ENCODE measurements at regions not wholly inside any gene's neighbourhood (a gene's known extent, or its start where the extent isn't known, plus 50 kb on each side); places are given as distances from the start of the nearest gene placed in this dataset.

- TF ChIP-seq POLR2A (IDR thresholded peaks at IDR 0.05; ENCODE audit: low read depth, low read length) (no peak), TAF1 (IDR thresholded peaks at IDR 0.05; ENCODE audit: borderline replicate concordance, low read depth, low read length) (no peak), POLR2AphosphoS5 (IDR thresholded peaks at IDR 0.05; ENCODE audit: low read depth, low read length) (no peak)
- FAIRE-seq (no peak), DNase-seq (ENCODE audit: insufficient read length) (no peak)
Measured at GRCh38 chr10:3281941-3282673, 109.5 kb upstream of the PITRM1 start.

GRCh38 chr10:3278771-3279170, 106.2 kb upstream of the PITRM1 start:
- TF ChIP-seq TAF1 (IDR thresholded peaks at IDR 0.05; ENCODE audit: borderline replicate concordance, low read depth, low read length) (no peak), POLR2A (IDR thresholded peaks at IDR 0.05; ENCODE audit: low read depth, low read length) (no peak), POLR2AphosphoS5 (IDR thresholded peaks at IDR 0.05; ENCODE audit: low read depth, low read length) (no peak)
- FAIRE-seq (no peak), DNase-seq (ENCODE audit: insufficient read length) (no peak)

GRCh38 chr10:3277566-3277965, 105.0 kb upstream of the PITRM1 start:
- FAIRE-seq (no peak), DNase-seq (ENCODE audit: insufficient read length) (no peak)
- TF ChIP-seq TAF1 (IDR thresholded peaks at IDR 0.05; ENCODE audit: borderline replicate concordance, low read depth, low read length) (no peak), POLR2AphosphoS5 (IDR thresholded peaks at IDR 0.05; ENCODE audit: low read depth, low read length) (no peak), POLR2A (IDR thresholded peaks at IDR 0.05; ENCODE audit: low read depth, low read length) (no peak)

GRCh38 chr10:3274414-3274813, 101.8 kb upstream of the PITRM1 start:
- TF ChIP-seq POLR2AphosphoS5 (IDR thresholded peaks at IDR 0.05; ENCODE audit: low read depth, low read length) (no peak), TAF1 (IDR thresholded peaks at IDR 0.05; ENCODE audit: borderline replicate concordance, low read depth, low read length) (no peak), POLR2A (IDR thresholded peaks at IDR 0.05; ENCODE audit: low read depth, low read length) (no peak)
- FAIRE-seq (no peak), DNase-seq (ENCODE audit: insufficient read length) (no peak)

GRCh38 chr10:3273966-3274365, 101.4 kb upstream of the PITRM1 start:
- FAIRE-seq (no peak), DNase-seq (ENCODE audit: insufficient read length) (no peak)
- TF ChIP-seq POLR2A (IDR thresholded peaks at IDR 0.05; ENCODE audit: low read depth, low read length): no peak
- no peak for TF ChIP-seq POLR2AphosphoS5 (IDR thresholded peaks at IDR 0.05; ENCODE audit: low read depth, low read length)
- no peak for TF ChIP-seq TAF1 (IDR thresholded peaks at IDR 0.05; ENCODE audit: borderline replicate concordance, low read depth, low read length)

- TF ChIP-seq TAF1 (IDR thresholded peaks at IDR 0.05; ENCODE audit: borderline replicate concordance, low read depth, low read length) (no peak), POLR2AphosphoS5 (IDR thresholded peaks at IDR 0.05; ENCODE audit: low read depth, low read length) (no peak), POLR2A (IDR thresholded peaks at IDR 0.05; ENCODE audit: low read depth, low read length) (no peak)
- no peak for FAIRE-seq
Measured at GRCh38 chr10:3272300-3272699, 99.7 kb upstream of the PITRM1 start.

GRCh38 chr10:3271354-3272115, 99.0 kb upstream of the PITRM1 start:
- DNase-seq (ENCODE audit: insufficient read length): no peak
- no peak for TF ChIP-seq TAF1 (IDR thresholded peaks at IDR 0.05; ENCODE audit: borderline replicate concordance, low read depth, low read length)
- no peak for TF ChIP-seq POLR2A (IDR thresholded peaks at IDR 0.05; ENCODE audit: low read depth, low read length)
- TF ChIP-seq POLR2AphosphoS5 (IDR thresholded peaks at IDR 0.05; ENCODE audit: low read depth, low read length): no peak
- FAIRE-seq: no peak

More at GRCh38 chr10:3272300-3272699, 99.7 kb upstream of the PITRM1 start:
- DNase-seq (ENCODE audit: insufficient read length): no peak

- FAIRE-seq: no peak
- no peak for DNase-seq (ENCODE audit: insufficient read length)
- TF ChIP-seq POLR2A (IDR thresholded peaks at IDR 0.05; ENCODE audit: low read depth, low read length) (no peak), POLR2AphosphoS5 (IDR thresholded peaks at IDR 0.05; ENCODE audit: low read depth, low read length) (no peak), TAF1 (IDR thresholded peaks at IDR 0.05; ENCODE audit: borderline replicate concordance, low read depth, low read length) (no peak)
Measured at GRCh38 chr10:3270577-3271316, 98.2 kb upstream of the PITRM1 start.

GRCh38 chr10:3268025-3268424, 95.4 kb upstream of the PITRM1 start:
- TF ChIP-seq POLR2A (IDR thresholded peaks at IDR 0.05; ENCODE audit: low read depth, low read length) (no peak), POLR2AphosphoS5 (IDR thresholded peaks at IDR 0.05; ENCODE audit: low read depth, low read length) (no peak), TAF1 (IDR thresholded peaks at IDR 0.05; ENCODE audit: borderline replicate concordance, low read depth, low read length) (no peak)
- no peak for DNase-seq (ENCODE audit: insufficient read length)
- FAIRE-seq: no peak

GRCh38 chr10:3265088-3265487, 92.5 kb upstream of the PITRM1 start:
- TF ChIP-seq TAF1 (IDR thresholded peaks at IDR 0.05; ENCODE audit: borderline replicate concordance, low read depth, low read length): no peak
- no peak for TF ChIP-seq POLR2AphosphoS5 (IDR thresholded peaks at IDR 0.05; ENCODE audit: low read depth, low read length)
- no peak for TF ChIP-seq POLR2A (IDR thresholded peaks at IDR 0.05; ENCODE audit: low read depth, low read length)
- DNase-seq (ENCODE audit: insufficient read length) (no peak), FAIRE-seq (no peak)

- no peak for FAIRE-seq
- no peak for TF ChIP-seq POLR2A (IDR thresholded peaks at IDR 0.05; ENCODE audit: low read depth, low read length)
- no peak for TF ChIP-seq POLR2AphosphoS5 (IDR thresholded peaks at IDR 0.05; ENCODE audit: low read depth, low read length)
- no peak for TF ChIP-seq TAF1 (IDR thresholded peaks at IDR 0.05; ENCODE audit: borderline replicate concordance, low read depth, low read length)
- no peak for DNase-seq (ENCODE audit: insufficient read length)
Measured at GRCh38 chr10:3264161-3264761, 91.7 kb upstream of the PITRM1 start.

Data from GM12892 (cell line).